ENCODE measurements at regions not wholly inside any gene's neighbourhood (a gene's known extent, or its start where the extent isn't known, plus 50 kb on each side); places are given as distances from the start of the nearest gene placed in this dataset.

DNA sequence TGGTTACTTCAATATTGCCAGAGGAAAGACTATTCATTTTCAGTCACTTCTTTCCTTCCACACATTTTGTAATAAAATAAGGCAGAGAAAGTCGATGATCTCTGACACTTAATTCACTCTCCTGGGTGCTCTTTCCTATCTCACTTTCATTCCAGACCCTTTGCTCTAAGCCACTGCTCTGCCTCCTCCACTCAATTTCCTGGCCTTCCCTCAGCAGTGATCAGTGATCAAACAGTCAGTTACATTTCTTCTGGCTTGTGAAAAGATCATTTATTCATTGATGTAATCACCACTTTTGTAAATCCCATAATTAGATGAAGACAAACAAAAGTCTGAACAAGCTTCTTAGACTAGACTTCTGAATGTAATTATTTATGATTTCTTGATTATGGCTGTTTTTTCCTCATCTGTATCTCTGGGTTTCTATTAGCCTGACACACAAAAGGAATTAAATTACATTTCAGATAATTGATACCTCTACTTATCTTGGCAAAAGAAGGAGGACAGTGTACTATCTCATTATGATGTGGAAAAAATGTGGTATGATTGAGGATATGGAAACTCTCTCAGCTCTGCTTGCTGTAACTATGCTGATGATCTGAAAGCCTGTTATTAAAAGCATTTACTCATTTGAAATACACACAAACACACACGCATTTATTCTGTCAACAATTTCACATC is 1102.3 kb downstream of the GRM8 start:
- H3K4me3 ChIP-seq (ENCODE audit: low read depth, low read length), result no peak overlapping the region
- DNase-seq (ENCODE audit: low read depth), result no peak
- TF ChIP-seq, protein P1, sequence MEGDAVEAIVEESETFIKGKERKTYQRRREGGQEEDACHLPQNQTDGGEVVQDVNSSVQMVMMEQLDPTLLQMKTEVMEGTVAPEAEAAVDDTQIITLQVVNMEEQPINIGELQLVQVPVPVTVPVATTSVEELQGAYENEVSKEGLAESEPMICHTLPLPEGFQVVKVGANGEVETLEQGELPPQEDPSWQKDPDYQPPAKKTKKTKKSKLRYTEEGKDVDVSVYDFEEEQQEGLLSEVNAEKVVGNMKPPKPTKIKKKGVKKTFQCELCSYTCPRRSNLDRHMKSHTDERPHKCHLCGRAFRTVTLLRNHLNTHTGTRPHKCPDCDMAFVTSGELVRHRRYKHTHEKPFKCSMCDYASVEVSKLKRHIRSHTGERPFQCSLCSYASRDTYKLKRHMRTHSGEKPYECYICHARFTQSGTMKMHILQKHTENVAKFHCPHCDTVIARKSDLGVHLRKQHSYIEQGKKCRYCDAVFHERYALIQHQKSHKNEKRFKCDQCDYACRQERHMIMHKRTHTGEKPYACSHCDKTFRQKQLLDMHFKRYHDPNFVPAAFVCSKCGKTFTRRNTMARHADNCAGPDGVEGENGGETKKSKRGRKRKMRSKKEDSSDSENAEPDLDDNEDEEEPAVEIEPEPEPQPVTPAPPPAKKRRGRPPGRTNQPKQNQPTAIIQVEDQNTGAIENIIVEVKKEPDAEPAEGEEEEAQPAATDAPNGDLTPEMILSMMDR (IDR thresholded peaks at IDR 0.05; ENCODE audit: insufficient read depth, low read depth, low read length), result no peak

DNA sequence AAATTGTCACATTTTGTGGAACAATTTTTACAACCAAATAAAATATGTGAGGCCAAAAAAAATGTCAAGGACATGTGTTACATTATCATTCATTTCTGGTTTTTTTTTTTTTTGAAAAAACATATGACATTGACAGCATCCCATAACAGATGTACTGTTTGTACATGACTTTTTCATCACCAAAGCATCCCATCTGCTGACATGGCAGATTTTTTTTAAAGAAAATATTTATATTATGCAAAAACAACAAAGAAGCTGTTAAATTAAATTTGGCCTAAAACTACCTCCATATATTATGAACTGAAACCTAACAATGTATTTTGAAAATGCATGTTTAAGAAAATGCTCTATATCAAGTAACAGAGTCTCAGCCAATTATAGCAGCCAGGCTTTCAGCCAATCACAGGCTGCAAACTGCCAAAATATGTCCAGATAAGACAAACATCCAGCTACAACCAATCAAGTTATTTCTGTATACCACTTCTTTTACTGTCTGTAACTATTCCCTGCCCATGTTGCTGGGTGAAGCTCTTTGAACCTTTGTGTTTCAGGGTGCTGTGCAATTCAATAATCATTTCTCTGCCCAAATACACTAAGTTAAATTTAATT is 1111.8 kb downstream of the GRM8 start:
- no peak overlapping the region for H3K4me3 ChIP-seq (ENCODE audit: low read depth, low read length)
- TF ChIP-seq, protein P1 (IDR thresholded peaks at IDR 0.05; ENCODE audit: insufficient read depth, low read depth, low read length), result no peak
- DNase-seq (ENCODE audit: low read depth), result no peak

DNA sequence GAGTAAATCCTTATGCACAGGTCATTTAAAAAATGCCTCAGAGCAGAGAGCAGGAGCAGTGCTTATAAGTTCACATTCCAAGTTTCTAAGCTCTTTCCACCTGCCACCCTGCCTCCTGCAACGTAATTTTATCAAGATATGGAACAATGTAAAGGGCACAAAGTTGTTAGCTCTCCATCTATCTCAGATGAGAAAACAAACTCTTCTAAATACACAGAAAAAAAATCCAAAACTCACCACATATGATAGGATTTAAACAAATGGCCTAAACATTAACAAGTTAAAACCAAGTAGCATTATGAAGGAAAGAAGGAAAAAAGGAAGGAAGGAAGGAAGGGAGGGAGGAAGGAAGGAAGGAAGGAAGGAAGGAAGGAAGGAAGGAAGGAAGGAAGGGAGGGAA is 1132.8 kb downstream of the GRM8 start:
- TF ChIP-seq, protein P1 (IDR thresholded peaks at IDR 0.05; ENCODE audit: insufficient read depth, low read depth, low read length), result no peak
- H3K4me3 ChIP-seq (ENCODE audit: low read depth, low read length), result no peak overlapping the region
- DNase-seq (ENCODE audit: low read depth), result no peak

DNA sequence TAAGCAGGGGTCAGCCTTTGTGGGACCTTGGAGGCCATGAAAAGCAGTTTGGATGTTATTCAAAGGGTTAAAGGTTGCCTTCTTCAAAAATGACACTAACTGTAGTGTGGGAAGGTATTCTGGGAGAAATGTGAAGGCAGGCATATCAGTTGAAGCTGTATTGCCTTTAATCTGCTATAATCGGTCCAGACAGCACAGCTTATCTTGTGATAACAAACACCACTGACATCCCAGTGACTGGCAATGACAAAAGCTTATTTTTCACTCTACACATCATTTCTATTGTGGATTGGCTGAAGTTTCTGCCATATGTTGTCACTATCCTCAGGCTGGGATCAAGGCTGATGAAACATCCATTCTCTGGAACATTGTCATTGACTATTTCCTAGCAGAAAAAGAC is 1149.2 kb downstream of the GRM8 start:
- TF ChIP-seq, protein P1 (IDR thresholded peaks at IDR 0.05; ENCODE audit: insufficient read depth, low read depth, low read length), result no peak
- no peak for DNase-seq (ENCODE audit: low read depth)
- no peak overlapping the region for H3K4me3 ChIP-seq (ENCODE audit: low read depth, low read length)

DNA sequence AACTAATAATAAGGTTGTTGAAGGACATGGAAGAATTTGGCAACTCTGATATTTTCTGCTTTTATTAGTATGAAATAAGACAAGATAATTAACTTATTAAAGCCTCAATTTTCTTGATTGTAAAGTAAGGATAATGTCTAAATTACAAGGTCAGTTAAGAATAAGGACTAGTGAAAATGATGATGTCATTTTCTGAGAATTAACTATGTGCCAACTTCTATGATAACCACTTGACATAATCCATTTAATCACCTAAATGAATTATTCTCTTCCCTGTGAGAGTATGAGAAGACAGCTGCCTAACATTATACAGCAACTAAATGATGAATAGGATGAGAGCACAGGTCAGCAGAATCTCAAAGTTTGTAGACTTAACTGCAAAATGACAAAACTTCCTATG is 1153.4 kb upstream of the POT1 start:
- no peak overlapping the region for H3K4me3 ChIP-seq (ENCODE audit: low read depth, low read length)
- DNase-seq (ENCODE audit: low read depth), result no peak
- TF ChIP-seq, protein P1 (IDR thresholded peaks at IDR 0.05; ENCODE audit: insufficient read depth, low read depth, low read length), result no peak

DNA sequence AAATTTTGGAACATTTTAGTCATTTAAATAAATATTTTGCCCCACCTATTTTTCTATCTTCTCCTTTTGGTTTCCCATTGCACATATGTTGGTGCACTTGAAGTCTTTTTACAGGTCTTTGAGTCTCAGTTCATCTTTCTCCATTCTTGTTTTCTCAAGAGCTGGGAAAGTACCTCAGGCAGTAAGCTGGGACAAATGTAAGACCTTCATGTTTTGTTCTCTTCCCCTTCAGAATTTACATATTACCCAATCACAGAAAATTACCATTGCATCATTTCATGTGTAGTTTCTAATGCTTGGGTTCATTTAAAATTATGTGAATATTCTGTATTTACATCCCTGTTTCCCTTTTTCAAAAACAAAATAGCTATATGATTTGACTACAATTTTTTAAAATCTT is 1150.0 kb upstream of the POT1 start:
- TF ChIP-seq, protein P1 (IDR thresholded peaks at IDR 0.05; ENCODE audit: insufficient read depth, low read depth, low read length), result no peak
- DNase-seq (ENCODE audit: low read depth), result no peak

More for the DNA sequence above, 1150.0 kb upstream of the POT1 start:
- no peak overlapping the region for H3K4me3 ChIP-seq (ENCODE audit: low read depth, low read length)
